OCI-LY1 (cell line): ENCODE measurements at regions not wholly inside any gene's neighbourhood (a gene's known extent, or its start where the extent isn't known, plus 50 kb on each side); places are given as distances from the start of the nearest gene placed in this dataset.

Experiments used
- CTCF ChIP-seq: fragments of 200-600 bp; sonication (generic), shearing (Covaris generic); IDR thresholded peaks from 2 replicates; pipeline ENCODE4 v1.5.1; 2017; ENCODE audit warnings: mild to moderate bottlenecking, antibody characterized with exemption, low read length, moderate library complexity, mixed read lengths
- EZH2 ChIP-seq: fragments of 200-600 bp; sonication (generic), shearing (Covaris generic); IDR thresholded peaks from 2 replicates; pipeline ENCODE4 v1.8.0; 2017; ENCODE audit warnings: borderline replicate concordance, mixed run types, mild to moderate bottlenecking, antibody characterized with exemption, low read length, moderate library complexity, mixed read lengths

GRCh38 chr6:10151144-10151915, 263.5 kb downstream of the TFAP2A start:
- TF ChIP-seq CTCF (no peak), EZH2 (no peak)
